Heart left ventricle (tissue), 16 donors: ENCODE measurements at regions not wholly inside any gene's neighbourhood (a gene's known extent, or its start where the extent isn't known, plus 50 kb on each side); places are given as distances from the start of the nearest gene placed in this dataset.

Experiments used
- ATAC-seq, 4 donors: fragments of 200-7000 bp; cut with Tn5 transposase; one replicate each; pipeline ENCODE4 v1.9.1; 2020 to 2022; ENCODE audit warnings: moderate library complexity in 4 of 4, mild to moderate bottlenecking in 3 of 4, moderate number of reproducible peaks in 1 of 4
- DNase-seq, 5 donors: peaks; one replicate each; pipeline ENCODE4 v3.0.0-alpha.2; 2020
- H3K27ac ChIP-seq, 12 donors: fragments of 200-600 bp; sonication (generic) in 4 of 12; one replicate each; pipeline versions ENCODE4 v1.5.0 to v1.8.0; 2016 to 2022; ENCODE audit warnings: mild to moderate bottlenecking in 2 of 12
- H3K27me3 ChIP-seq, 9 donors: fragments of 200-600 bp; sonication (generic) in 2 of 9; one replicate each; pipeline versions ENCODE4 v1.5.1 to v1.8.0; 2016 to 2022; ENCODE audit warnings: mild to moderate bottlenecking in 3 of 9
- H3K36me3 ChIP-seq, 9 donors: fragments of 200-600 bp; sonication (generic) in 2 of 9; one replicate each; pipeline versions ENCODE4 v1.5.0 to v1.8.0; 2018 to 2022; ENCODE audit warnings: mild to moderate bottlenecking in 2 of 9
- H3K4me1 ChIP-seq, 12 donors: fragments of 200-600 bp; sonication (generic) in 4 of 12; one replicate each; pipeline versions ENCODE4 v1.5.0 to v1.8.0; 2016 to 2022; ENCODE audit warnings: mild to moderate bottlenecking in 3 of 12
- H3K4me3 ChIP-seq, 12 donors: fragments of 200-600 bp; sonication (generic) in 4 of 12; one replicate each; pipeline versions ENCODE4 v1.5.0 to v1.8.0; 2017 to 2022; ENCODE audit warnings: mild to moderate bottlenecking in 9 of 12, moderate library complexity in 4 of 12
- H3K9me3 ChIP-seq, 12 donors: fragments of 200-600 bp; sonication (generic) in 4 of 12; one replicate each; pipeline versions ENCODE4 v1.5.0 to v1.8.0; 2016 to 2022; ENCODE audit warnings: mild to moderate bottlenecking in 1 of 12
- POLR2A ChIP-seq, 2 donors: fragments of 450-650 bp; IDR thresholded peaks; one replicate each; pipeline ENCODE4 v1.6.1; 2017; ENCODE audit warnings: antibody characterized with exemption in 2 of 2, mild to moderate bottlenecking in 2 of 2, moderate library complexity in 2 of 2
- WGBS, 4 donors: extraction: QIAGEN DNeasy Blood & Tissue Kit in 2 of 4; methylation state at CpG; one replicate each; pipeline versions ENCODE4 v1.1.5 to v1.1.7; 2013 to 2018; 5-methylcytosine and 5-hydroxymethylcytosine counted together
- intact Hi-C, 10 donors: fragments of 100-400 bp; cut with DNase I; formaldehyde crosslinking; loops; one replicate each; pipeline versions ENCODE4 v1.11.1 to v1.14.2; 2022
- TF ChIP-seq, protein P1 (sequence below), 12 donors: fragments of 200-600 bp; sonication (generic) in 4 of 12; IDR thresholded peaks; one replicate each; pipeline versions ENCODE4 v1.5.0 to v1.8.0; 2018 to 2022; ENCODE audit warnings: antibody characterized with exemption in 12 of 12, mild to moderate bottlenecking in 5 of 12
- donor health status: ischemic (EF 13 %, LVEDD 7.1; RV severe dilation, severe dysfunction).
- donor health status: healthy with polysubstance abuse.
- donor health status: DM: no; HTN: yes; CAD: no.
- donor health status: DM: no; HTN: no; CAD: no.
- donor health status: ischemic (EF 25% LVEDD 6.9; RV normal size, moderate dysfunction).
- donor health status: ischemic (EF 25% LVEDD 5.7; RV mildly dilated, moderate dysfunction).
- donor health status: healthy.
- donor health status: DM: yes; HTN: yes; CAD: no.
- donor health status: ischemic (EF 35%, LVEDD 5.7; RV mildly dilated, moderate dysfunction).
- donor health status: nonischemic (EF 11% LVEDD 7.7; RV severe dilation, severe dysfunction).
- donor health status: DM: yes; HTN: yes; CAD: no.
- donor health status: PGD.
- donor health status: ischemic (EF 29% LVEDD 5.4; RV normal size, mild dysfunction).
- donor health status: nonischemic (EF 23%, LVEDD 6.1; RV moderate dilation, normal function).

DNA sequence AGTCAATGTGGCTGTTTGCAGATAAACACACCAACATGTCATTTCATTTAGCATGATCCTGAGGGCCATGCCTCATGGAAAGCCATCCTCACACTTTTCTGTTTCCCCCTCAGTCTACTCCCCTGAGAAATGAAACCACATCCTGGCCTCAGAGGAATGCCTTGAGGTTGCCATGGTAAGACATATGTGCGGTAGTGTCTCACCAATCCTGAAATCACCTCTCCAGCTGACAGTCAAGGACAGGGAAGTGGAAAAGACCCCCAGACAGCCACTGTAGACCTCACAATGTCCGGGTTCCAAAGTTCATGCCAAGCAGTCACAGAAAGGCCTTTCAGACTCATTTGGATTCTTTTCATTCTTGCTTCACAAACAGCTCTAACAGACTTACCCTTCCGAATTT, 175.2 kb upstream of the PKDCC start:
- Histone ChIP-seq H3K27me3 (no peaks in the 10 kb centered on the region), H3K36me3 (no peaks in the 10 kb centered on the region), H3K4me3 (no peak overlapping the region), H3K27ac (no peak overlapping the region), H3K4me1 (peaks cover 0 to 15% (median 4%) of the 10 kb centered on the region in 12 donors), H3K9me3 (no peaks in the 10 kb centered on the region)
- 76 to 84% (median 81%) methylated on average over 3 of the region's 3 CpGs for WGBS, 4 donors
- no peak for ATAC-seq
- no peak for DNase-seq
- intact Hi-C loops: no loop called here
- no peak for TF ChIP-seq POLR2A (IDR thresholded peaks at IDR 0.05)
- TF ChIP-seq, protein P1, sequence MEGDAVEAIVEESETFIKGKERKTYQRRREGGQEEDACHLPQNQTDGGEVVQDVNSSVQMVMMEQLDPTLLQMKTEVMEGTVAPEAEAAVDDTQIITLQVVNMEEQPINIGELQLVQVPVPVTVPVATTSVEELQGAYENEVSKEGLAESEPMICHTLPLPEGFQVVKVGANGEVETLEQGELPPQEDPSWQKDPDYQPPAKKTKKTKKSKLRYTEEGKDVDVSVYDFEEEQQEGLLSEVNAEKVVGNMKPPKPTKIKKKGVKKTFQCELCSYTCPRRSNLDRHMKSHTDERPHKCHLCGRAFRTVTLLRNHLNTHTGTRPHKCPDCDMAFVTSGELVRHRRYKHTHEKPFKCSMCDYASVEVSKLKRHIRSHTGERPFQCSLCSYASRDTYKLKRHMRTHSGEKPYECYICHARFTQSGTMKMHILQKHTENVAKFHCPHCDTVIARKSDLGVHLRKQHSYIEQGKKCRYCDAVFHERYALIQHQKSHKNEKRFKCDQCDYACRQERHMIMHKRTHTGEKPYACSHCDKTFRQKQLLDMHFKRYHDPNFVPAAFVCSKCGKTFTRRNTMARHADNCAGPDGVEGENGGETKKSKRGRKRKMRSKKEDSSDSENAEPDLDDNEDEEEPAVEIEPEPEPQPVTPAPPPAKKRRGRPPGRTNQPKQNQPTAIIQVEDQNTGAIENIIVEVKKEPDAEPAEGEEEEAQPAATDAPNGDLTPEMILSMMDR (IDR thresholded peaks at IDR 0.05): no peak

DNA sequence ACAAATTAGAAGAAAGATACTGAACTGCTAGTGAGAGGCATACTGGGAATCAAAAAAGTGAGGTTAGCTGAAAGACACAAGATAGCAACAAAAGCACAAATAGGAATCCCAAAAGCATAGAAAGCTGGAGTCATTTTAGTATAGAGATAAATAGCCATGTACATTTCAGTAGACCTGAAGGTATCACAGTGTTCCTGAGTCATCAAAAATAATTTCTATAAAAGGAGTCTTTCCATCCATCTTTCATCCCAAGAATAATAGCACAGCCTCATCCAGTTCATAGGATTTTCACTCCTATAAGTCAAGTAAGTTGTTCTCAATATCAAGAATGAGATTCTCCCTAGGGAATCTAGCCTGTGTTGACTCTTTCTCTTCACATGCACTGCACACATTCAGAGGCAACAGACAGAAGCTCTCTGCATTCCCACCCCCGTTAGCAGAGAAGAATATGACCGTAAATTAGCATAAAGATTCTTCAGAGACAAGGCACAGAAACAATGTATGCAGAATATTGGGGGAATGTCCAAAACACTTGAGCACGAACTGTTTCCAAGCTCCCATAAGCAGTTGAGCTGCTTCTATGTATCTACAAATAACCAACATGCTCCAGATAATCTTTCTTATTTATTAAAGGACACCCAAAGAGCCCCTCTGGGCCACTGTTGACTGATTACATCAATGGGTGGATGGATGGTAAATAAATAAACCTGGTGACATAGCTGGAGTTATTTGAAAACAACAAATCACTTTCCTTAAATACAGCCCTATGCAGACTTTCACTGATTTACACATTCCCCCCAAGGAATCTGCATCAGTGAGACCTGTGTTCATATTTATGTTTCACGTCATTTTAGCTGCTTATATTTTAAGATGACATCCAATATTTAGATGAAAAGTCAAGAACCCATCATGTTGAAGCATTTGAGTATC, 174.5 kb upstream of the PKDCC start:
- no peak for ATAC-seq
- TF ChIP-seq, protein P1 (IDR thresholded peaks at IDR 0.05): no peak
- TF ChIP-seq POLR2A (IDR thresholded peaks at IDR 0.05): no peak
- no peak for DNase-seq
- H3K4me1 ChIP-seq: peaks cover 0 to 15% (median 4%) of the 10 kb centered on the region in 12 donors
- H3K4me3 ChIP-seq: no peak overlapping the region
- no peak overlapping the region for H3K27ac ChIP-seq
- no peaks in the 10 kb centered on the region for H3K9me3 ChIP-seq
- no peaks in the 10 kb centered on the region for H3K27me3 ChIP-seq
- H3K36me3 ChIP-seq: no peaks in the 10 kb centered on the region
- intact Hi-C loops: no loop called here
- 58 to 83% (median 70%) methylated on average over 4 of the region's 4 CpGs for WGBS, 4 donors

DNA sequence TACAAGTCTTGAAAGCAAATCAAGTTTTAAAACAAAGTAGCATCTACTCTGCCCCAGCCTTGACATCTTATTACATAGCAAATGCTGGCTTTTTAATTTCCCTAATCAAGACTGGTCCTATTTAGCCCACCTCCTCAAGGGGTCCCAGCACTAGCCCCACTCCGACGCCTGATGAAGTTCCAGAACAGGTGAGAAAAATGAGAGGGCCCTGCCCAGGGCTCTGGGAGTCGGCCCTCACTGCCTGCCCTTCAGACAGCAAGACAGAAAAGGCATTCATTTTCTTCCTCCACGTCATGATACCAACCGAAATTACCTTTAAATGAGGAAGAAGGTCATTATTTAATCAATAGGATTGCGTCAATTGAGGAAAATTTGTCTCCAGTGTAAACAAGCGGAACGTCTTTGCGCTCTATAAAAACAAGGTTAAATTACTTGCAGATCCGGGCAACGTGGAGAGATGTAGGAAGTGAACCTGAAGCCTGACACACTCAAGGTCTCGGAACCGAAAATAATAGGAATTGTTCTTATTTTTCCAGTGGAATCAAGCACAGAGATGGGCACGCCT, 170.6 kb upstream of the PKDCC start:
- H3K36me3 ChIP-seq: no peaks in the 10 kb centered on the region
- intact Hi-C loops: no loop called here
- WGBS, 4 donors: 91 to 94% (median 93%) methylated on average over 14 of the region's 14 CpGs
- H3K4me1 ChIP-seq: peaks cover 0 to 24% (median 4%) of the 10 kb centered on the region in 12 donors
- H3K27ac ChIP-seq: no peak overlapping the region
- H3K9me3 ChIP-seq: no peaks in the 10 kb centered on the region
- no peak for DNase-seq
- TF ChIP-seq, protein P1 (IDR thresholded peaks at IDR 0.05): no peak
- no peak for TF ChIP-seq POLR2A (IDR thresholded peaks at IDR 0.05)
- ATAC-seq: no peak
- no peaks in the 10 kb centered on the region for H3K27me3 ChIP-seq
- no peak overlapping the region for H3K4me3 ChIP-seq

DNA sequence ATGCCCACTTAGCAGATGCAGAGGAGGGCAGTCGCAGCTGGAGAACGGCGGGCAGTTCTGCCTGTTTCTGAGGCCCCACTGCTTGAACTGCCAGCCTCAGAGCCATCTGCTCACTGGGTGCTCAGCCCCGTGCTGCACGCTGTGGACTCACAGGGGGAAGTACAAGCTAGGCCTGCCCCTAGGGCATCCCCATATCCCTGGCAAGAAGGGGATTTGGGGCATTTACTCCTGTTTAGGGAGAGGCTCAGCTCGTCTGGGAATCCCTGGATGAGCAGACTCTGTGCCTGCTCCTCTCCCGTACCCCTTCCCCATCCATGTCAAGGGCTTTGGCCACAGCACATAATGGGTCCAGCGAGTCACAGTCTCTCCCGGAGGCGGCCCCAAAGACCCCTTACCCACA, 169.8 kb upstream of the PKDCC start:
- DNase-seq (no peak), ATAC-seq (peak in 1 of 4 donors; percentile 35)
- intact Hi-C loops: no loop called here
- H3K4me3 ChIP-seq: no peak overlapping the region
- H3K9me3 ChIP-seq: no peaks in the 10 kb centered on the region
- no peak overlapping the region for H3K27ac ChIP-seq
- no peaks in the 10 kb centered on the region for H3K27me3 ChIP-seq
- WGBS, 4 donors: 88 to 95% (median 93%) methylated on average over 10 of the region's 10 CpGs
- TF ChIP-seq, protein P1 (IDR thresholded peaks at IDR 0.05): no peak
- no peak for TF ChIP-seq POLR2A (IDR thresholded peaks at IDR 0.05)
- peaks cover 0 to 24% (median 4%) of the 10 kb centered on the region in 12 donors for H3K4me1 ChIP-seq
- no peaks in the 10 kb centered on the region for H3K36me3 ChIP-seq
